Gastrocnemius medialis (tissue), 4 donors: ENCODE measurements at regions not wholly inside any gene's neighbourhood (a gene's known extent, or its start where the extent isn't known, plus 50 kb on each side); places are given as distances from the start of the nearest gene placed in this dataset.

Experiments
- CTCF ChIP-seq, 5 experiments: fragments of 450-650 bp in 3 of 5; fragments of 200-600 bp in 2 of 5; sonication (generic) in 2 of 5; IDR thresholded peaks in 4 of 5; conservative IDR thresholded peaks in 1 of 5; 1 replicate in 4 of 5; 2 replicates in 1 of 5; pipeline ENCODE4 v1.5.1; 2016 to 2019; ENCODE audit warnings: antibody characterized with exemption in 5 of 5, mild to moderate bottlenecking in 3 of 5, moderate library complexity in 3 of 5
- POLR2A ChIP-seq, 2 donors: fragments of 450-650 bp; IDR thresholded peaks; one replicate each; pipeline ENCODE4 v1.6.1; 2017; ENCODE audit warnings: antibody characterized with exemption in 2 of 2, mild to moderate bottlenecking in 2 of 2, moderate library complexity in 2 of 2

- TF ChIP-seq POLR2A (IDR thresholded peaks at IDR 0.05) = no peak
- no peak for TF ChIP-seq CTCF (IDR thresholded peaks at IDR 0.05 in 4 of 5, conservative IDR thresholded peaks at IDR 0.05 in 1 of 5)
These were observed 63.6 kb downstream of the EDN1 start for GRCh38 chr6:12353731-12354130.
